HG03175 (cell line): ENCODE measurements at regions not wholly inside any gene's neighbourhood (a gene's known extent, or its start where the extent isn't known, plus 50 kb on each side); places are given as distances from the start of the nearest gene placed in this dataset.
"Not testable (repeated sequence)": the region's sequence is repeated elsewhere in the genome, so short reads cannot be mapped to it uniquely, and the experiment has no call there.

Experiments used
- ATAC-seq: cut with Tn5 transposase; IDR thresholded peaks from one replicate; pipeline ENCODE4 v1.9.1; 2021; ENCODE audit warnings: mild to moderate bottlenecking, moderate library complexity; ENCODE audit not compliant: unreplicated experiment

DNA sequence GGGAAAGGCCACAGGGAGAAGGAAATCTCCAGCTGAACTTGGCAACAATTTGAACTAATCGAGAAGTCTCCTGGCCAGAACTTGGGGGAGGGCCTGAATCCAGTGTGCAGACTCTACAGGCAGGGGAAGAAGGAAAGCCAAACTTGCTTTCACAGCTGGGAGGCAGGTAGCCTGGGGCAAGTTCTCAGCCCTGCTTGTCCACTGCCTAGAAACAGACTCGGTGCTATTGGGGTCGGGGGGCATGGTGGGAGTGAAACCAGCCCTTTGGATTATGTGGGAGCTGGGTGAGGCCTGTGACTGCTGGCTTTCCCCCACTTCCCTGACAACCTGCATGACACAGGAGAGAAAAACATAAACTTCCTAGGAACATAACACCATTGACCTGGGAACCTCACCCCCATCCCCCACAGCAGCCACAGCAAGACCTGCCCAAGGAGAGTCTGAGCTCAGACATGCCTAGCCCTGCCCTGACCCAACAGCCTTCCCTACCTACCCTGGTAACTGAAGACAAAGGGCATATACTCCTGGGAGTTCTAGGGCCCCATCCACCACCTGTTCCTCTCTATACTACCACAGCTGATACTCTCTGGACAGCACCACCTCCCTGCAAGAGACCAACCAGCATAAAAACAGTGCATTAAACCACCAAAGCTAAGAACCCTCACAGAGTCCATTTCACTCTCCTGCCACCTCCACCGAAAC lies 103.7 kb upstream of the MNS1 start:
- no peak for ATAC-seq

DNA sequence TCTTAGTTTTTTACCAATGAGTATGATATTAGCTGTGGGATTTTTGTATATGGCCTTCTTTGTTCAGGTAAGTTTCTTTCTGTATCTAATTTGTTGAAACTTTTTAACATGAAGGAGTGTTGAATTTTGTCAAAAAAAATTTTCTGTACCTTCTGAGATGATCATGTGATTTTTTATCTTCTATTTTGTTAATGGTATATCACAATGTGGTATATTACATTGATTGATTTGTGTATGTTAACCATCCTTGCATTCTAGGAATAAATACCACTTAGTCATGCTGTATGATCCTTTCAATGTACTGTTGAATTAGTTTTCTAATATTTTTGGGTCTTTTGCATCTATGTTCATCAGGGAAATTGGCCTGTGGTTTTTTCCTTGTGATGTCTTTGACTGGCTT lies 92.5 kb upstream of the MNS1 start:
- no peak for ATAC-seq

DNA sequence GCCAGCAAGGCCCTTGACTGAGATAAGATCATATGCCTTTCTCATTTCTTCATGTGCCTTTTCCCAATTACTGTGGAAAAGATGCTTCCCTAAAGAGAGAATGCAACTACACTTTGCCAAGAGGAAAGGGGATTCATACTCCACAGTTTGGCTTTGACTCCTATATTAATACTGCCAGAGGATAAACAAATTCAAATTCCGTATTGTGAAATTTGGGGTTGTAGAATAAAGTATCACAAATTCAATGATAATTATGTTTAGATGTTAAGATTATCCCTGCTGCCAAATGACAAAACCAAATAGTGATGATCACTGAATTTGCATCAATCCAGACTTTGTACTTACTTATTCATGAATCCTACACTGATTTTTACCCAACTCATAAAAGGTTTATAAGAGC lies 88.5 kb upstream of the MNS1 start:
- no peak for ATAC-seq

DNA sequence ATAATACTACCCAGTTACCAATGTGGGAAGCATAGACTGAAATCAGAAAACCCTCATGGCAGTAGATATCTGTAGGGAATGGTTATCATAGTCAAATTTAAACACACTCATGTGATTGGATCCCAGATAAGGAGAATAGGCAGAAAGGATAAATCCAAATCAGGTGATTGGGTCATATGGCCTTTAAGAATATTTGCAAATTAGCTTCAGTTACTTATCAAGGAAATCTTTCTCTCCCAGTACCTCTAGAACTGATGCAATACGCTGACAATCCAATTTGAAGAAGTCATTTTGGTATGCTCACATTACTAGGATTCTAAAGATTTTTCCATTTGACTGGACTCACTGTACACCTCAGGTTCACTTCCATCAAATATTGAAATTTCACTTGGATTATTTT lies 87.7 kb upstream of the MNS1 start:
- ATAC-seq: no peak

DNA sequence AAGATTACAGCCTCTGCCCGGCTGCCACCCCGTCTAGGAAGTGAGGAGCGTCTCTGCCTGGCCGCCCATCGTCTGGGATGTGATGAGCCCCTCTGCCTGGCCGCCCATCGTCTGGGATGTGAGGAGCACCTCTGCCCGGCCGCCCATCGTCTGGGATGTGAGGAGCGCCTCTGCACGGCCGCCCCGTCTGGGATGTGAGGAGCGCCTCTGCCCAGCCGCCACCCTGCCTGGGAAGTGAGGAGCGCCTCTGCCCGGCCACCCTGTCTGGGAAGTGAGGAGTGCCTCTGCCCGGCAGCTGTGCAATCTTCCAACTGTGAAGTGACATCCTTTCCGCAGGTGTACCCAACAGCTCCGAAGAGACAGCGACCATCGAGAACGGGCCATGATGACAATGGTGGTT lies 75.6 kb upstream of the MNS1 start:
- ATAC-seq: not testable (repeated sequence)

DNA sequence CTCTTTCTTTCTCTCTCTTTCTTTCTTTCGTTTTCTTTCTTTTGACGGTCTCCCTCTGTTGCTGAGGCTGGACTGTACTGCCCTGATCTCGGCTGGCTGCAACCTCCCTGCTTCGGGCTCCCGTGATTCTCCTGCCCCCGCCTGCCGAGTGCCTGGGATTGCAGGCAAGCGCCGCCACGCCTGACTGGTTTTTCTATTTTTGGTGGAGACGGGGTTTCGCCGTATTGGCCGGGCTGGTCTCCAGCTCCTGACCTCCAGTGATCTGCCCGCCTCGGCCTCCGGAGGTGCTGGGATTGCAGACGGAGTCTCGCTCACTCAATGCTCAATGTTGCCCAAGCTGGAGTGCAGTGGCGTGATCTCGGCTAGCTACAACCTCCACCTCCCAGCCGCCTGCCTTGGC lies 75.2 kb upstream of the MNS1 start:
- ATAC-seq: not testable (repeated sequence)

DNA sequence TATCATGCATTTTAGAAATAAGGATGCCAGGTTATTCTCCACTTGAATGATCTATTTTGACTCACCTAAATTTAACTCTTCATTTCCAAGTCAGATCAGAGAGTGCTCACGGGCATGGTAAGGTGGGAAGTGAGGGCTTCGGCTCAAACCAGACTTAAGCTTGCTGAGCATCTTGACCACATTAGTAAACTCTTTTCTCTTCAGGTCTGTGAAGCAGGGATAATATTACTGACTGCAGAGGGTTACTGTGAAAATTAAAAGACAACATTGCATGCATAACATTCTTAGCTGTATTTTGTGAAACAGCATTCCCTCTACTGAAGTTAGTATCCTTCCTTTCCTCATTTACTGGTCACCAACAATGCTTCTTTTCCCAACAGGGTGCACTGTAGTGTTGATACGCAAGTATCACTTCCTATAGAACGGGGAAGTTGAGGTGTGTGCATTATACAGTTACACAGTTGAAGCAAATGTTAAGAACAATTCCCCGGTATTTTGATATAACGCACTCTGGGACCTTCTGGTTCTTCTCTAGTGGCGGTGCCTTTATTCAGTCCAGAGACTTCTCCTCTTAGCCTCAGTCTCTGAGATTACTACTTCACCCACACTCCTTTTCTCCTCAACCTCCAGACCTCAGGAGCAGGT lies 74.1 kb upstream of the MNS1 start:
- ATAC-seq: no peak

DNA sequence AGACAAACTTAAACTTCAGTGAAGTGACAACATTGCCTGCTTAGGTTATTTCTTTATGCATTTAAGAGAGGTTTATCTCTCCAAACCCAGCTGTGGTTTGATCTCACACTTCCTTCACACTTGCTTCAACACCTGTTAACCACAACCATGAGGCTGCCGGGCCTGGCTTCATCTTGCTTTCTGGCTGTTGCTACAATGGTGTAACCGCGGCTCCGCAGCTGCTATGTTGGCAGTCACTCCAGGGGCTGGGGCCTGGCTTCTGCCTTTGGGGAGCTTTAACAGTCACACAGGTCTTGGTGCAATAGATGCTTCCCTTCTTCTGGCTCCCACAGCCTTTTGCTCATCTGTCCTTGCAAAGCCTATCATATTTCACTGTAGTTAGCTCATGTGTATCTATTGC lies 72.9 kb upstream of the MNS1 start:
- peak; percentile 78 for ATAC-seq

DNA sequence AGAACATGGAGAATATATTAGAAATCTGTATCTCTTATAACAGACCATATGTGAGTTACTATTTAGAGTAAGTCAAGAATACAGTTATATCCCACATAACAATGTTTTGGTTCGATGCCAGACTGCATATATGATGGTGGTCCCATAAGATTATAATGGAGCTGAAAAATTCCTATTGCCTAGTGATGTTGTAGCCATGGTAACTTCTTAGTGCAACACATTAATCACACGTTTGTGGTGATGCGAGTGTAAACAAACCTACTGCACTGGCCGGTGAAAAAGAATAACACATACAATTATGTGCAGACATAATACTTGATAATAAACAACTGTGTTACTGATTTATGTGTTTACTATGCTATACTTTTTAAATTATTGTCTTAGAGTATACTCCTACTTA lies 69.8 kb upstream of the MNS1 start:
- ATAC-seq: no peak

DNA sequence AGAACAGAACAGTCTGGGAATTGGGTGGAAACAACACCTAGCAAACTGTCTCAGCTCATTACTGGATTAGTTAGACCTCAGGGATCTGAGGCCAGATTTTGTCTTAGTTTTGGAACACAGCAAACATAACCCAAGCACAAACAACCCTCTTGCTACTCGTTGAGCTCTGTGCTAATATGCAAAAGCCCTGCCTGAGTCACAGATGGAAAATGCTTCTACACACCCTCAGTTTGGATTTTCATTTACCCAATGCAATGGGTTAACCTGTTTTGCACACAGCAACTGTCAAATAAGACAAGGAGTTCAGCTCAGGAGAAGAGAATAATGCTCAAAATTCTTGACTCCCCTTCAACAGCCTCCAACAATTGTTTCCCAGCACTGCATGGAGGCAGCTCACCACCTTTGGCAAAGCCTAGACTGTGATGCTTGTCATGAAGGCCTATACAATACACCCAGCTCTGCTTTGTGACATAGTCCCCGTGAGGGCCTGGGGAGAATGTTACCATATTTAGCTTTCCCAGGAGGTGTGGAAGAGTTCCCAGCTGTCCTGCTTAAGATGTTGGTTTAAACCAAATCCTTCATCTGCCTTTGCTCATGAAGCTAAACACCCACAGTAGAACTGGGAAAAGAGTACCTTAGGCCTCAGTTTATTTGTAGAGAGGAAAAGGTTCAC lies 68.9 kb upstream of the MNS1 start:
- ATAC-seq: no peak

DNA sequence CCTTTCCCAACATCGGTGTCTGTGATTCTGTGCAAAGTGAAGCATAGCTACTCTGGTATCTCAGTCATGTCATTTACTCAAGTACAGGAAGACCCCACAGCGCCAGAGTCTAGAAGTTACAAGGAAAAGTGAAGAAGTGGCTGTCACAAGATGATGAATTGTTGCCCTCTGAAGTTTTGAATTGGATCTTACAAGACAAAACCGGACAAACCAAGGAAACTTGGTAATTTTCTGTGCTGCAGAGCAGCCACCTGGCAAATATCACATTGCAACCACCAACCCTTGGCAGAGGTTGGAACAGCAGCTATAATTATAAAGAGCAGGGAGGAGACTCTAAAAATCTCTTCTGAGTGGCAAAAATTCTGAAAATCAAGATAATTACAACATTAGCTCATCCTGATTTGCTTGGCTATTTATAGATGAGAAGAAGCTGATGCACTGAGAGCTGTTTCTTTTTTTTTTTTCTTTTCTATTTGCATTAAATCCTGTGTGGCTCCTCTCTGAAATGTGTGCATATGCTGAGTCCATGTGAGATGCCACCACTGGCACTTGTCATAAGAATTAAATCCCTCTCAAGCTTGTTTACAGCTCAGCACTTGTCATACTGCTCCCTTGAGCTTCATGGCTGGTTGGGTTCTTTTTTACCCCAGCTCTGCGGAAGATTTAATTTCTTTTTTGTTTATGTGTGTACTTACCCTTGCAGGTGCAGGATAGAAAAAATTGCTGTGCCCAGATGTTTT lies 68.0 kb upstream of the MNS1 start:
- ATAC-seq: no peak

DNA sequence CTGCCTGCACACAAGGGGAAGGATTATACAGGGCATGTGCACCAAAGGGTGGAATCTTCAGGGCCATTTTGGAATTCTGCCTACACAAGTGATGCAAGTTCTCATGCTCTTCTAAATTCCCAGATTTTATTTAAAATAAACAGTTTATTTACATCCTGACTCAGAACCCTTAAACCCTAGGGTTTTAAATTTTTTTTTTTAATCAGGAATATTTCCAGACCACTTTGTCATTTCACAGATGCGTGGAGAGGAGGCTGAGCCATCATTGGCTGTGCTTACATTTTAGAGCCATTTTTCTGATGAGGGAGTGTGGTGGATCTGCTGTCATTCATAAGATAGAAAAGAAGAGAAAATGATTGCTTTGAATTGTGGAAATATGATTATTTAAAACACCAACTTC lies 65.2 kb upstream of the MNS1 start:
- ATAC-seq: no peak

DNA sequence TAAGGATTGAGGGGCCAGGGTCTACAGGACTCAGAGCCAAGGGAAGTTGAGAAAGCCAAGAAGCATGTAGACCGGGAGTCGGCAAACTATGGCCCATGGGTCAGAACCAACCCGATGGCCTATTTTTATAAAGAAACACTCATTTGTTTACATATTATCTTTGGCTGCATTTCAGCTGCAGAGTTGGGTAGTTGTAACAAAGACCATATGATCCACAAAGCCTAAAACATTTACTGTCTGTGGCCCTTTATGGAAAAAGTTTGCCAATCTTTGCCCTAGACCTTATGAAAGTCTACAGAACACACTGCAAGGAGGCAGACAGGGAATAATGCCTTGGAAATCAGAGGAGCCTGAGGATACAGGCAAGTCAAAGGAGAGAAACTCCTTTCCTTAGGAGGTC lies 63.2 kb upstream of the MNS1 start:
- no peak for ATAC-seq

DNA sequence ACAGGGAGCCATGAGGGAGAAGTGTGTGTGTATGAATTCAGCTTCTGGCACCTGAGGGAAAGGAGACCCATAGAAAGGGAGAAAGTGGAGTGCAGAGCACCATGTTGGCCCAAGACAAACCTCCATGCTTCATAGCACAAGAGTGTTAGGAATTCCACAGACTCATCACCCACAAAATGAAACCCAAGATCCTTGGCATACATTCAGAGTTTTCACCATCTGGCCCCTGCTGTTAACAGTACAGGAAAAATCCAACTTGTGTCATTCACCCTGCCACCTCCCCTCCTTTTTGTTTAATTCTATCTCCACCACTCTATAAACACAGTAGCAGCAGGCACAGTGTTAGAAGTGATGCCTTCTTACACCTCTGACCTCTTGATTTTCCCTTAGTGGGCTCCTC lies 60.0 kb upstream of the MNS1 start:
- no peak for ATAC-seq

DNA sequence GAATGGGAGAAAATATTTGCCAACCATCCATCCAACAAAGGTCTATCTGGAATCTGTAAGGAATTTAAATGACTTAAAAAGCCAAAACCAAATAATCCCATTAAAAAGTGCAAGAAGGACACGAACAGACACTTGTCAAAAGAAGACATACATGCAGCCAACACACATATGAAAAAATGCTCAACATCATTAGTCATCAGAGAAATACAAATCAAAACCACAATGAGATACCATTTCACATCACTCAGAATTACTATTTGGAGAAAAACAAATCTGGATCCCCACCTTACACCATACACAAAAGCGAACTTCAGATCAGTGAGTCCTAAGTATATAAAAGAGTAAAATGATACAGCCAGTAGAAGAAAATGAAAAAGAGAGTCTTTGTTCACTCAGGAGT lies 58.6 kb upstream of the MNS1 start:
- ATAC-seq: no peak

DNA sequence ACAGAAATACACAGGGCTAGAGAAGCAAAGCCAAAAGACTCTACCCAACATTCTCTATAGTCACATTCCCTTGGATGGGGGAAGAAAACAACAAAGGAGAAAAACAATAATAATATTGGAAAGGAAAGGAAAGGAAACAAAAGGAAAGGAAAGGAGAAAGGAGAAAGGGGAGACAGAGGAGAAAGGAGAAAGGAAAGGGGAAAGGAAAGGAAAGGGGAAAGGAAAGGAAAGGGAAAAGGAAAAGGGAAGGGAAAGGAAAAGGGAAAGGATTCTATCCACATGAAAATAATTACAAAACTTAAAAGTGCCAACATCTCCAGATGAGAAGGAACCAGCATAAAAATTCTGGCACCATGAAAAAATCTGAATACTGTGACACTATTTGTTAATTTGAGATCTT lies 54.1 kb upstream of the MNS1 start:
- no peak for ATAC-seq
